PC-3 (cell line): ENCODE measurements at regions not wholly inside any gene's neighbourhood (a gene's known extent, or its start where the extent isn't known, plus 50 kb on each side); places are given as distances from the start of the nearest gene placed in this dataset.

Experiments
- ATAC-seq: fragments of 200-7000 bp; cut with Tn5 transposase; 2 replicates; pipeline ENCODE4 v1.9.1; 2020; ENCODE audit warnings: mild to moderate bottlenecking, moderate library complexity
- BruUV-seq: library from RNA; stranded (reverse); fragments of 400-500 nt; replicated peaks from 2 replicates; lab custom pipeline; 2021; lab: Mats Ljungman, UMichigan
- CTCF ChIA-PET: fragments of 300-600 bp; sonication (Branson Sonifier 250); formaldehyde crosslinking; loops from one replicate; lab custom pipeline; 2022; ENCODE audit warnings: antibody characterized with exemption; lab: Charles Lee
- POLR2A ChIA-PET: fragments of 300-600 bp; sonication (Branson Sonifier 250); formaldehyde crosslinking; loops from one replicate; lab custom pipeline; 2022; ENCODE audit warnings: antibody characterized with exemption; ENCODE audit not compliant: unreplicated experiment; lab: Charles Lee
- DNase-seq: peaks from one replicate; pipeline ENCODE4 v3.0.0-alpha.2; 2015
- H2AFZ ChIP-seq: fragments of 300-600 bp; sonication (generic); 2 replicates; pipeline ENCODE4 v1.6.0; 2016; ENCODE audit warnings: antibody characterized with exemption, low read length
- H3F3A ChIP-seq: fragments of 300-600 bp; sonication (generic); one replicate; pipeline ENCODE4 v1.6.0; 2017; ENCODE audit warnings: antibody characterized with exemption, low read length, control low read depth, mild to moderate bottlenecking; ENCODE audit not compliant: unreplicated experiment
- H3K27ac ChIP-seq: fragments of 300-600 bp; sonication (generic); 2 replicates; pipeline ENCODE4 v1.5.1; 2016; ENCODE audit warnings: mild to moderate bottlenecking, low read length
- H3K27me3 ChIP-seq: fragments of 300-600 bp; sonication (generic); 2 replicates; pipeline ENCODE4 v1.6.1; 2016; ENCODE audit warnings: low read length, mixed read lengths
- H3K36me3 ChIP-seq: fragments of 300-600 bp; sonication (generic); 2 replicates; pipeline ENCODE4 v1.6.1; 2016; ENCODE audit warnings: low read depth, mixed run types, low read length, mixed read lengths
- H3K4me1 ChIP-seq: fragments of 300-600 bp; sonication (generic); 2 replicates; pipeline ENCODE4 v1.5.1; 2016; ENCODE audit warnings: low read length; ENCODE audit not compliant: insufficient read depth
- H3K4me2 ChIP-seq: fragments of 300-600 bp; sonication (generic); 2 replicates; pipeline ENCODE4 v1.6.0; 2016; ENCODE audit warnings: low read length
- H3K4me3 ChIP-seq: fragments of 300-600 bp; sonication (generic); 2 replicates; pipeline ENCODE4 v1.5.1; 2016; ENCODE audit warnings: mild to moderate bottlenecking, low read length, mixed read lengths
- H3K79me2 ChIP-seq: fragments of 300-600 bp; sonication (generic); 2 replicates; pipeline ENCODE4 v1.6.1; 2017; ENCODE audit warnings: low read length, mixed read lengths
- H3K9ac ChIP-seq: fragments of 300-600 bp; sonication (generic); 2 replicates; pipeline ENCODE4 v1.6.0; 2016; ENCODE audit warnings: mild to moderate bottlenecking, low read length
- H3K9me2 ChIP-seq: fragments of 300-600 bp; sonication (generic); replicated peaks from 2 replicates; pipeline ENCODE4 v1.6.1; 2016; ENCODE audit warnings: mixed run types, low read length, mixed read lengths
- H3K9me3 ChIP-seq: fragments of 300-600 bp; sonication (generic); 2 replicates; pipeline ENCODE4 v1.6.1; 2016; ENCODE audit warnings: low read length, mixed read lengths
- H4K20me1 ChIP-seq: fragments of 300-600 bp; sonication (generic); 2 replicates; pipeline ENCODE4 v1.6.1; 2016; ENCODE audit warnings: low read length, mixed read lengths
- CTCF ChIP-seq: fragments of 300-600 bp; sonication (generic); conservative IDR thresholded peaks from 2 replicates; pipeline ENCODE4 v1.5.1; 2017; ENCODE audit warnings: antibody characterized with exemption, low read depth, mild to moderate bottlenecking, low read length
- EZH2 ChIP-seq: fragments of 300-600 bp; sonication (generic); IDR thresholded peaks from one replicate; pipeline ENCODE4 v1.6.1; 2017; ENCODE audit warnings: antibody characterized with exemption, mild to moderate bottlenecking, low read length; ENCODE audit not compliant: unreplicated experiment
- EZH2phosphoT487 ChIP-seq: fragments of 300-600 bp; sonication (generic); IDR thresholded peaks from 2 replicates; pipeline ENCODE4 v1.6.1; 2018; ENCODE audit warnings: mild to moderate bottlenecking, antibody characterized with exemption, low read length, borderline replicate concordance
- intact Hi-C: fragments of 100-400 bp; cut with micrococcal nuclease; formaldehyde crosslinking; loops from 2 replicates; pipeline ENCODE4 v1.9.0; 2023

- no peaks in the 10 kb centered on the region for H3F3A ChIP-seq
- ChIA-PET POLR2A (no interaction called here), CTCF (no interaction called here)
- H3K9me2 ChIP-seq: no peaks in the 10 kb centered on the region
- H3K4me2 ChIP-seq: no peak overlapping the region
- H3K9me3 ChIP-seq: no peaks in the 10 kb centered on the region
- H3K79me2 ChIP-seq: no peaks in the 10 kb centered on the region
- no peak overlapping the region for H3K9ac ChIP-seq
- H4K20me1 ChIP-seq: no peaks in the 10 kb centered on the region
- intact Hi-C loops: no loop called here
- no peak for ATAC-seq
- no peaks in the 10 kb centered on the region for H3K36me3 ChIP-seq
- no peak for DNase-seq
- no TSS peak for BruUV-seq
- no peak overlapping the region for H2AFZ ChIP-seq
- no peak for TF ChIP-seq EZH2
- no peak for TF ChIP-seq EZH2phosphoT487
- no peak for TF ChIP-seq CTCF
- no peaks in the 10 kb centered on the region for H3K27me3 ChIP-seq
- H3K4me3 ChIP-seq: no peak overlapping the region
- H3K27ac ChIP-seq: no peak overlapping the region
- peaks cover 15% of the 10 kb centered on the region for H3K4me1 ChIP-seq
Measured at GRCh38 chr21:35504951-35505466, 455.9 kb upstream of the RUNX1 start.

GRCh38 chr21:35504277-35504676, 455.2 kb upstream of the RUNX1 start:
- H3F3A ChIP-seq: no peaks in the 10 kb centered on the region
- CTCF ChIA-PET: no interaction called here

More at GRCh38 chr21:35504277-35504676, 455.2 kb upstream of the RUNX1 start:
- no peak overlapping the region for H3K27ac ChIP-seq
- no TSS peak for BruUV-seq
- no peaks in the 10 kb centered on the region for H4K20me1 ChIP-seq
- H3K27me3 ChIP-seq: no peaks in the 10 kb centered on the region
- TF ChIP-seq CTCF: no peak
- no peak for TF ChIP-seq EZH2
- TF ChIP-seq EZH2phosphoT487: no peak
- ATAC-seq: no peak
- no peaks in the 10 kb centered on the region for H3K9me2 ChIP-seq
- POLR2A ChIA-PET: no interaction called here
- H3K36me3 ChIP-seq: no peaks in the 10 kb centered on the region
- peaks cover 13% of the 10 kb centered on the region for H3K4me1 ChIP-seq
- H3K9ac ChIP-seq: no peak overlapping the region
- no peak overlapping the region for H3K4me2 ChIP-seq
- no peak for DNase-seq
- H2AFZ ChIP-seq: no peak overlapping the region
- intact Hi-C loops: no loop called here
- no peak overlapping the region for H3K4me3 ChIP-seq
- no peaks in the 10 kb centered on the region for H3K9me3 ChIP-seq
- H3K79me2 ChIP-seq: no peaks in the 10 kb centered on the region
